T-helper 2 cell (primary cell): ENCODE measurements at regions not wholly inside any gene's neighbourhood (a gene's known extent, or its start where the extent isn't known, plus 50 kb on each side); places are given as distances from the start of the nearest gene placed in this dataset.
A peak's percentile ranks its signal among the peaks of the same experiment; 100 is the strongest.
"Not testable (repeated sequence)": the region's sequence is repeated elsewhere in the genome, so short reads cannot be mapped to it uniquely, and the experiment has no call there.

ENCODE experiments used
- DNase-seq, 5 experiments: peaks; one replicate each; pipeline versions ENCODE4 v3.0.0 to v3.0.0-alpha.2; 2012 to 2022

DNA sequence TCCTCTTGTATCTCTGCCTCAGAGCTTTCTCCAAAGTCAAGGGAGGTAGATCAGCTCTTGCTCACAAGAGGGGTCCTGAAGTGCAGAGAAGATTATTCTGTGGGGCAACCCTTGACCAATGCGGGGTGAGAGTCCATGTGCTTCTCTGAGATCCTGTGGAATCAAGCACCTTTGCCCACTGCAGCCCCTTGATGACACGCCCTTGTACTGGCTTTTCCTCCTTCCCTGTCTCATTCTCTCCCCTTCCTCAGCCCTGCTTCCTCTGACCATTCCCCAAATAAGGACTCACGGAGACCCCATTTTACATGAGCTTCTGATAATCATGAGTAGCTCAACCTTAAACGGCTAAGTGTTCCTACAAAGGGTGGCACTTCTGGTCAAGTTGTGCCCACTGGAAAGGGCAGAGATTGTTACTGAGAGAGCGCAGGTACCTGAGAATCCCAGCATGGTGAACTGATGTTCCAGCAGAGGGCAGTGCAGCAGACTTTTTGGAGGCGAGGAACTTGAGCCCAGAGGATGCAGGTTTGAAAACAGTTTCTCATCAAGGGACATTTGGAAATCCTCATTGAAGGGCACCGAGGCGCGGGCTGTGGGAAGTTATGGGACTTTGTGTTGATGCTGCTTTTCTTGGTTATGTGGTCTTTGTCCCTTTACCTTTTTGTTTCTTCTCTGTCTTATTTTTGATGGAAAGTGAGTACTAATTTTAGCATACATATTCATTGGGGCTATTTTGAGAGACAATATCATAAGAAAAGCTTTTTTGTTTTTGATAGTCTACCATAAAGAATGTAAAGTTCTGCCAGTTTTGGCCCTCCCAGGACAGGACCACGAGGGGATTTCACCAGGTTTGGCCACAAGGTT is 201.3 kb downstream of the RBM46 start:
- DNase-seq, result peak in 2 of 5 experiments; percentile 4 to 11

GRCh38 chr4:154983714-154984113 is 202.6 kb downstream of the RBM46 start:
- DNase-seq, result no peak

DNA sequence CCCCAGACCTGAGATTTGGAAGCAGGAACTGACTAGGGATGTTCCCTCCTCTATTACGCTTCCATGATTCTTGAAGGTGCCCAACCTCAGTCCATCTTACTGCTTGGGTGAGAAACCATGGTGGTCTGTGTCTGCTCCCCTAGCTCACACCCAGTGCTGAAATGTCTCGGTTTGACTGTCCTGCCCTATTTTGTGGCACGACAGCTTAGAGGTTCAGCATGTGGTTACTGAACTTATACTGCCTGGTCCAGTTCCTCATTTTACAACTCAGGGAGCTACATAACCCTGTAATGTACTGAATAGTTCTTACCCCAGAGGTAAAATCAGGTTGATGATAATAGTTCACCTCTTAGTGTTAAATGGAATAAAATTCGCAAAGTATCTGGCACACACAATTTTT is 203.1 kb downstream of the RBM46 start:
- no peak for DNase-seq

DNA sequence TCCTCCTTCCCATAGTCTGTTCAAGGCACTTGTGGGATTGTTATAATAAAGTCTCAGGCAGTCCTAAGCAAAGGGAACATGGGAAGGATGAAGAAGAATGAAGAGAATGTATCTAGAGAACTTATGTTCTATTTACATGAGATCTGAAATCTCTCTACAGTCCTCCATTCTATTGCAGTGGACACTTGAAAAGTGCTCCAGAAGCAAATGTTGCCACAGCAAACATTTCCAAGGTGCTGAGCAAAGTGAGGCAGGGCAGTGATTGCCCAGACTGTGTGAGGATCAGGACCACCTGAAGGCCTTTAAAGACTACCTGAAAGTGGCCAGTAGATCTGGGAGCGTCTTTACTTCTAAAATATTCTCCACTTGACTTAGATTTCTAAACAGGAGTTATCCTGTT is 203.5 kb downstream of the RBM46 start:
- no peak for DNase-seq

- DNase-seq, result no peak
Measured at GRCh38 chr4:154985673-154986072, 204.6 kb downstream of the RBM46 start.

- no peak for DNase-seq
Measured at GRCh38 chr4:154988511-154988910, 207.4 kb downstream of the RBM46 start.

- DNase-seq, result no peak
Measured at GRCh38 chr4:154989511-154989910, 208.4 kb downstream of the RBM46 start.

- DNase-seq, result not testable (repeated sequence)
Measured at GRCh38 chr4:154997866-154998265, 210.6 kb upstream of the NPY2R start.

- no peak for DNase-seq
Measured at GRCh38 chr4:154998284-154998683, 210.2 kb upstream of the NPY2R start.

DNA sequence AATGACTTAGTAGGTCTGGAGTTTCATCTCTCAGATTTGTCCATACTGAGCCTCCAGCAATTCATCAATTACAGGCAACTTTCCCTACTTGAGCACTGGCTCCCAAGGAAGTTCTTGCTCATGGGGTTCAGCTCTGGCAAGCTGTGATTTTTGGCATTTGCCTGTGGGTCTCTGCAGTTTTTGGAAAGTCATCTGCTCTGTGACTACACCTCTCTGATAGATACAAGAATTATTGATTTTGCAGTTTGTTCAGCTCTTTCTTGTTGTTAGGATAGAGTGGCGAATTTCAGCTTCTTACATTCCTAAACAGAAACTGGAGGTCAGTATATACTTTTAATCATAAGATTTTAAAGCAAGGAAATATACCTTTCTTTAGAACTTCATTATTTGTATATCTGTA is 209.7 kb upstream of the NPY2R start:
- DNase-seq, result no peak

DNA sequence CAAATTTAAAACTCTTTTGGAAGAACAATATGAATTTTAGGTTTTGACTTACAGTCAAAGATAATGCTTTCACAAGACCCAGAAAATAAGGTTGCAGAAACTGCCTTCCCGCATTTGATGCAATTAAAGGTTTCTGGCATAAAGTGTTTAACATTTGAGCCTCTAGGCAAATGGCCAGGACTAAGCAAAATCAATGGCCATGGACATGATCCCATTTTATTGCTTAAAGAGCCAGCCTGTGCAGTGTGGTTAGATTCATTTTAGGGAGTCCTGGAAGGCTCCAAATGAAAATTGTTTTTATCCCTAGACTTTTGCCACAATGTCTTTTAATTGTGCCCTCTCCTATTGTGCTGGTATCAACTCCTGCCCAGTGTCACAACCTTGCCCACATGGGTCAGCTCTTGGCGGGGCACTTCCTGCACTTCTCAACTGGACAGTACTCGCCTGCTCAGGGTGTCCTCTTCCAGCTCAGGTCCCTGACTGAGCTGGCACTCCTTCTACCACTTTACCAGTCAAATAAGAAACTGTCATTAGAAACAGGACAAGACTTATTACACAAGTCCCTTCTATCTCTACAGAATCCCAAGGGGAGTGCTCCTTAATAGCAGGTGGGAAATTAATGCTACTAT is 208.4 kb upstream of the NPY2R start:
- DNase-seq, result no peak

GRCh38 chr4:155001251-155001650 is 207.2 kb upstream of the NPY2R start:
- DNase-seq, result no peak

DNA sequence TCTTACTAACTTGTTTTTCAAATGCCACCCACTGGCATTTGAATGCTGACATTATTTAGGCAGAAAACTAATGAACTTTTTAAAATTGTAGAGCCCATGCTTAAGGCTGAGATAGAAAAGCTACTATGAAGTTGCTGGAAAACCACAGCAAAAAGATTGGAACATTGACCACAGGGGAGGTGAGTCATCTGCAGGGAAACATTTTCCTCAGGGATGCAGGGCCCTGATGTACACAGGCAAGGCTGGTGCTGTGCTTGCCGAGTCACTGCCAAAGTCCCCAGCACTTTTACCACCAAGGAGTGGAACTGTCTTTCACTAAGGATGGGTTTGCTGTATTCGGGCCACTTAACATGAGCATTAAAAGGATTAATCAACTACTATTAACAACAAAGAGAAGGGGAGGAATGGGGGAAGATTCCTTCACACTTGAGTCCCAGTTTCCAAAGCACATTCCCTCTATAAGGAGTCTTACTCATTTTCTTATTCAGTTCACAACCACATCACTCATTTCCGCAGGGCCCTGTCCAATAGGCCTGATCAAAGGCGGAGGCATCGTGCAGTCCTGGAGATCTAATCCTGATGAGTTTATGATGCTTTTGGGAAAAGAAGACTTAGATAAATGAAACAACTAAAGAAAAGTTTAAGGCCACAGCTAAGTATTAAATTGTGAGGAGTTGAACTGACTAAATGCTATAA is 202.9 kb upstream of the NPY2R start:
- DNase-seq, result no peak

GRCh38 chr4:155007660-155008176 is 200.7 kb upstream of the NPY2R start:
- no peak for DNase-seq

- no peak for DNase-seq
Measured at GRCh38 chr4:155008389-155008788, 200.0 kb upstream of the NPY2R start.

DNA sequence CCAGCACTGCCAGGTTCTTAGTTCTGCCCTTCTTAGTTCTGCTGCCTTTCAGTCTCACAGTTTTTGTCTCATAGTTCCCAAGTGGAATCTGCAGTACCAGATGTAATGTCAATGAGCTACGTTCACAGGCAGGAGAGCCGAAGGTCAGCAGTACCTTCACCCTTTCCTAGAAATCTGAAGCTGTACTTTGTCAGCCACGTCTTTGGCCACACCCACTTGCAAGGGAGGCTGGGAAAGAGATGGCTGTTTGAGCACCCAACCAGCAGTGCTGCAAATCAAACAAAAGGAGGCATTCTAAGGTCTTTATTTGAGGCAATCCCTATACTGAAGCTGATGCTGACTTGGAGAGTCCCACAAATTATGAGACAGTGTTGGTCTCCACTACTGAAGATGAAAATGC is 199.1 kb upstream of the NPY2R start:
- DNase-seq, result no peak

DNA sequence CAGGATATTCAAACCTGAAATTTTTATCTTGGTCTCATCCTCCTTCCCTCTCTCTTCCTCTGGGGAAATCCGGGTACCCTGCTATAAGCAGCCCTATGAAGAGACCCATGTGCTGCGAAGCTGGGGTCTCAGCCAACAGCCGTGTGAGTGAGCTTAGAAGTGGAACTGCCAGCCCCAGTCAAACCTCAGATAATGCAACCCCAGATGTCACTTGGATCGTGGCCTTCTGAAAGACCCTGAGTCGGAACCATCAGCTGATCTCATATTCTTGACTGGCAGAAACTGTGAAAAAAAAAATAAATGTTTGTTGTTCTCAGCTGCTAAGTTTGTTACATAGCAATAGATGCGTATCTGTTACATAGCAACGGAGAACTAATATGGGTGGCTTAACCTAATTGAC is 198.1 kb upstream of the NPY2R start:
- DNase-seq, result no peak

GRCh38 chr4:155011163-155011780 is 197.2 kb upstream of the NPY2R start:
- DNase-seq, result no peak

GRCh38 chr4:155012469-155012868 is 196.0 kb upstream of the NPY2R start:
- no peak for DNase-seq

DNA sequence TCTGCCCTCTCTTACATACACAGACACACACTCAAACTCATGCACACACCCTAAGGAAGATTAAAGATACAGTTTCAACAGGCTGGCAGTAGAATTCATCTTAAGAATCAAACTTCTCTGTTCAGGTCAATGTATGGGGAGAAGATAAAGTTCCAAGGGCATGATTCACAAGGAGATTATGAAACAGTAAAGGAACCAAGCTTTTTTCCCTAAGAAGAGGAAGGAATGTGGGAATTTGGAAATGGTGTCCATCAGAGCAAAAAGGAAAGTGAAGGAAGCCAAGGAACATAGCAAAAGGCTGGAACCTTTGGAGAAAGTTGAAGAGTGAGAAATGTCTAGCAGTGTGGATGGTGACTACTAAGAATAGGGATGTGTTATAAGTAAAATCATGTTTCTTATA is 191.0 kb upstream of the NPY2R start:
- DNase-seq, result no peak

- DNase-seq, result peak in 1 of 5 experiments; percentile 48
Measured at GRCh38 chr4:155025762-155026457, 182.5 kb upstream of the NPY2R start.

GRCh38 chr4:155026715-155027114 is 181.7 kb upstream of the NPY2R start:
- DNase-seq, result no peak
